ENCODE measurements at regions not wholly inside any gene's neighbourhood (a gene's known extent, or its start where the extent isn't known, plus 50 kb on each side); places are given as distances from the start of the nearest gene placed in this dataset.
"Not testable (repeated sequence)": the region's sequence is repeated elsewhere in the genome, so short reads cannot be mapped to it uniquely, and the experiment has no call there.

DNA sequence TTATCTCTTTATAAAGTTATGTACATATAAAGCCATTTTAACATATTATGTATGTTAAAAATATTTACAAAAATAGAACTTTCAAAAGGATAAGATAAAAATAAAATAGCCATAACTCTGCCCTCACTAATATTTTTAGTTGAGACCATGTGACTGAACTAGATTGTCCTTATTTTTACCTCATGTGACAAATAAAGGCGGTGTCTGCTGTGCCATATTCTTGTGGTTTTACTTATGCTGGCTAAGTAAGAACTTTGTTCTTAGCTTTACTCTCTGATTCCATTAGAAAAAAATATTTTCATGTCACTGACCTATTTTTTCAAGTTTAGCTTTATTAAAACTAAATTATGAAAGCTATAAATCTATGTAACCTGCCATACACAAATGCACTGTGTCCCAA, 135.6 kb upstream of the TSC22D1 start:
- no peak for DNase-seq (ENCODE audit: low spot score)

DNA sequence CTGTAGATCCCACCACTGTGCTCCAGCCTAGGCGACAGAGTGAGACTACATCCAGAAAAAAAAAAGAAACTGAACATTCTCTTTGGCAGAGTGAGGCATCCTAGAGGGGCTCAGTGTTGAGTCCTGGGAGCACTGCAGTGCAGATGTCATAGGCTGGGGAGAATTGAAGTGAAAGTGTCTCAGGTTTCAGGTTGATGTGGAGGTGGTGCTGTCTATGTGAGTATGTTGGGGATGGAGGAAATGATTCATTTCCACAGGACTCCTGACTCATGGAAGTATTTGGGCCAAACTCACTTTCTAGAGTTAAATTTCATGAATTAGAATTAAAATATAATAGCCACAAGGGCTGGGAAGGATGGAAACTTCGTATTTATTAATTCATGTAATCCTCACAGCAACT, 134.4 kb upstream of the TSC22D1 start:
- DNase-seq (ENCODE audit: low spot score), result no peak

DNA sequence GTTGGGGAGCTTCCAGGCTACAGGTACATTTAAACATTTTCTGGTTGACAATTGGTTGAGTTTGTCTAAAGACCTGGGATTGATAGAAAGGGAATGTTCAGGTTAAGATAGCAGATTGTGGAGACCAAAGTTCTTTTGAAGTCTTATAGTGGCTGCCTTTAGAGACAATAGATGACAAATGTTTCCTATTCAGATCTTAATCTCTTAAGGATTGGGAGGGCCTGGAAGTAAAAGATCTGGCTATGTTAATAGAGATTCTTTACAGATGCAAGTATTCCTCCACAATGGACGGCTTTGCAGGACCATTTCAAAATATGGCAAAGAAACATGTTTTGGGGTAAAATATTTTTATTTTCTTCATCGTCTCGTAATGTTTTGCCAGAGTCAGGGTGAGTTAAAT, 128.7 kb upstream of the TSC22D1 start:
- not testable (repeated sequence) for DNase-seq (ENCODE audit: low spot score)

DNA sequence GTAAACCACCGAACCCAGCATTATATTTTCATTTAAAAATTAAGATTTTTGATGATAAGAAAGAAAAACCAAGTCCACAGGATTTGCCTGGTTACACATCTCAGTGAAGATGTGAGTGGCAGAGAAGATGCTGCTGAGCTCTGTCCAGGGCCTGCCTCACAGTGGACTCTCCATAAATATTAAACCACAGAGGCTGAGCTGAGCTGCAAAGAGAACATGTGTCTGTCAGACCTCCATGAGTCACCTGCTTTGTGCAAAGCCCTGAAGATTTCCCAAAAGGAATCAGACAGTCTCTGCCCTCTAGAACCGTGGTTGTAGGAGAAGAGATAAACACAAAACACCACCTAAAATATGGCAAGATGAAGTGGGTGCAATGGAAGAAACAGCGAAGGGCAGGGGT, 127.2 kb upstream of the TSC22D1 start:
- DNase-seq (ENCODE audit: low spot score), result no peak

DNA sequence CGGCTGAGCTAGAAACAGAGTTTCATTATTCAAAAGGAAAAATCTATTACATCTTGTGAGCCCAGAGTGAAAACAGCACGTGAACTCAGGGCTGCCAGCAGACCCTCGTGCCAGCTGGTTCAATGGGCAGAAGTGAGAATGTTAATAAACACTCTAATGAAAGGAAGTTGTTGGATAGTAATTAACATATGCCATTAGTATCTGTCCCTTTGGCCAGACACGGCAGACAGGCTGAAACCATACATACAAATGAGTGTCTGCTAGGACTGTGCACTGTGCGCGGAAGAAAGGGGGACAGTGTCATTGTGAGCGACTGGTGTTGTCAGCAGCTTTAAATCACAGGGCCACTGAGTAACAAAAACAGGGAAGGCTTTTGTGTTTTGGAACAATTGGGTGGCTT, 121.9 kb upstream of the TSC22D1 start:
- no peak for DNase-seq (ENCODE audit: low spot score)

DNA sequence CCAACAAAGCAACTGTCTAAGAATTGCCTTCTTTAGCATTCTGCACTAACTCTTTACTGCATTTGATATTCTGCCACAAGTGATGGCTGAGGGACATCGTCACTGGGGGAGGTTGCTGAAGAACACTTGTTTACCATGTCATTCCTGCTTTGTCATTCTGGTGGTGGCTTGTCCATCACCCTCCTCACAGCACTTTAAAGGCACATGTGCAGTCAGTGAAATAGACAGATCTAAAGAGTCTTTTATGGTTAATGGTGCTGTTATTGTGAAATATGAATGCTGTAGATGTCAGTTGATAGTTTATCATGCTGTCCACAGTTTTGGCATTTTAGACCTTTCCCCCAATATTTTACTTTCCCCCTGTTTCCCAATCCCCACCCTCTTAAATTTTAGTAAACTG, 120.9 kb upstream of the TSC22D1 start:
- DNase-seq (ENCODE audit: low spot score), result no peak

DNA sequence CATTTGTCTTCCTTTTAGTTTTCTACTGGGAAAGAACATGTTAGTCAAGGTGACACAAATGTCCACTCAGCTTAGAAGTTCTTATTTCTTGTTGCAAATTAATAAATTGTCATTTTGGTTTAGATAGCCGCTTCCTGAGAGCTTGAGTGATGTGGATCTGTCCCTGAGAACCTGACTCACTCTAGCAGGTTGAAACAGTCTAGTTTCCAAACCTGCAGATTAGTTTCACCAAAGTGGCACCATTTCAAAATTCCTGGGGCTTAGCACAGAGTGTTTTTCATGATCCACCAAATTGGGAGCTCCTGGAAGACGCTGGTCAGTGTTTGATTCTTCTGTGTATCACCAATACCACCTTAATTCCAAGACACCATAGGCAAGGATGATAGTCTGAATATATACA, 119.4 kb upstream of the TSC22D1 start:
- DNase-seq (ENCODE audit: low spot score), result no peak

DNA sequence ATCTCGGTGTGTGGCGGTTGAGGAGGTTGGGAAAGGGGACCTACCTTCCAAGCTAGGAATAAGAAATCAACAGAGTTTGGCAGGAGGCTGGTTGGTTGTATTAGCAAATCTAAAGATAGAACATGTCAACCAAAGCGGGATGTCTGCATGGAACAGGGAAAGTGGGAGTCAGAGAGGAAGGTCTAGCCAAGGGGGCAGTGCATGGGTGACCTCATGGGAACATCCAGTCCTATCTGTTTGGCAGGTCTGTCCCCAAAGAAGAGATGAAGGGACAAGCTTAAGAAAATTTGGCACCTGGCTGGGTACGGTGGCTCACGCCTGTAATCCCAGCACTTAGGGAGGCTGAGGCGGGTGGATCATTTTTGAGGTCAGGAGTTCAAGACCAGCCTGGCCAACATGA, 118.7 kb upstream of the TSC22D1 start:
- no peak for DNase-seq (ENCODE audit: low spot score)

DNA sequence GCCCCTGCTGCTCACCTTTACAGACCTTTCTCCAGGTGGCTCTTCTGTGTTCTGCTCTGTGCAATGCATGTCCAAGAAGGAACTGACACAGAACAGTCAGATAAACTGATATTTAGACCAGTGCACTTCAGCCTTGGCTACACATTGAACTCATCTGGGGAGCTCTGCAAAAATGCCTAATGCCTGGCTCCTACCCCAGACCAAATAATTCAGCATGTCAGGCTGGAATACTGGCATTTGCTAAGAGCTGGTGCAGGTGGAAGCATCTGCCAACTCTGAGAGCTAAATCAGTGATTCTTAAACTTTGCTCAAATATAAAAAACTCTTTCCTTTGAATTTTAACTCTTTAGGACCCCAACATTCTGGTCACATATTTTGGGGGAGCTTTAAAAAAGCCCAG, 118.2 kb upstream of the TSC22D1 start:
- DNase-seq (ENCODE audit: low spot score), result no peak

DNA sequence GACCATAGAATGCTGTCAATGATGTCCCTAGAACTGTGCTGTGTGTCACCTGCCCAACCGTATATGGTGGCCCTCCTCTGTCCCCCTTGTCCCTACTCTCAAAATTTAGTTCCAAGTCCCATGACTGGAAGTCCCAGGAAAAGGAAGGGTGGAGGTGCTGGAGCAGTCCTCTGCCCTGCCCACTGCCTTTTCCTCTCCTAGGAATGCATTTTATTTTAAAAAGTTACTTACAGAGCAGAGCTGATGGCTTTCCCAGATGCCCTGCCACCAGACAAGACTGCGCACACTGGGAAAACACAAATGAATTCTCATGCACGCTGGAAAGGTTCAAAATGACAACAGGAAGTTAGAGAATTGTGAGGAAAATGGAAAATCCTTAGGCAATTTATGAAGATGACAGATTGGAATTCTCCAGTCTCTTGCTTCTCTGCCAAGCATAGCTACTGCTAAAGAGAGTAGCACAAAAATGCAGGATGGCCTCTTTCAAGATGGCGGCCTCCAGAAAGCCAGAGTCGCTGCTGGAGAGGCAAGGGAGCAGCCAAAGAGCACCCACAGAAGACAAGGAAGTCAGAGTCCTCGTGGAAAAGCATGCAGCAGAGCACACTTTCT, 117.1 kb upstream of the TSC22D1 start:
- DNase-seq (ENCODE audit: low spot score), result no peak

DNA sequence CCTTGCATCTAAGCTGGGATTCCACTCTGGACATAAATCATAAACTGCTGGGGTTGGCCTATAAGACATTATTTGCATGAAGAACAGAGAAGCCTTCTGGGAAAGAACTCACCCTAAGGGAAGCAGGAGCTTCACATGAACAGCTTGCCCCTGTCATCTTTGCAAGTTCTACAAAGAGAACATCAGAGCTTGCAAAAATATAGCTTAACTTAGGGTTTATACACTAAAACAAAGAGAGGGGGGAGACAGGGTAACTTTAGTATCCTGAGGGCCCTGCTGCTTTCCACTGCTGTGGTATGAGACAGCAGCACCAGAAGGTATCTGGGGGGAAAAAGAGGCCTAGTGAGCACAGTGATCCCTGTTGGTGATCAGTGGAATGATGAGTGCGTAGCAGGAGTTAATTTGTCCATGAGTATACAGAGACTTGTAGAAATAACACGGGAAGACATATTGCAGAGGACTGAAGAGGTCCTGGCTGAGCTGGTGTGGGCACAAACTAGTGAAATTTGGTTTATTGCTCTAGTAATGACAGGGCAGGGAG, 116.1 kb upstream of the TSC22D1 start:
- DNase-seq (ENCODE audit: low spot score), result no peak

DNA sequence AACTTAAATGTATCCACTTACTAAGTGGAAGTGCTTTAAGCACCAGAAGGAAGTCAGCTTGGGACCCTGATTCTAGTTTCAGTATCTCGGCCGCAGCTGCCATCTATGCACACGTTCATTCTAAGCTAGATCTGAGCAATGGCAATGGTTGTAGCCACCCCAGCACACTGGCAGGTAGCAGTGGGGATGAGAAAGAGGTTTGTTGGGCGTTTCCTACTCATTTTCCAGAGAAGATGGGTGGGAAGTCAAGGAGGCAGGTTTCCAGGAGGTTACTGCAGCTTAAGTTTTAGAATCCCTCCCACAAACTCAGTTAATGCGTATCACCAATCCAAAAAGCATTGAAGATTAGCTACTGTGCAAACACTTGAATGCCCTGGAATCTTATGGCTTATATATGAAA, 114.2 kb upstream of the TSC22D1 start:
- DNase-seq (ENCODE audit: low spot score), result no peak

DNA sequence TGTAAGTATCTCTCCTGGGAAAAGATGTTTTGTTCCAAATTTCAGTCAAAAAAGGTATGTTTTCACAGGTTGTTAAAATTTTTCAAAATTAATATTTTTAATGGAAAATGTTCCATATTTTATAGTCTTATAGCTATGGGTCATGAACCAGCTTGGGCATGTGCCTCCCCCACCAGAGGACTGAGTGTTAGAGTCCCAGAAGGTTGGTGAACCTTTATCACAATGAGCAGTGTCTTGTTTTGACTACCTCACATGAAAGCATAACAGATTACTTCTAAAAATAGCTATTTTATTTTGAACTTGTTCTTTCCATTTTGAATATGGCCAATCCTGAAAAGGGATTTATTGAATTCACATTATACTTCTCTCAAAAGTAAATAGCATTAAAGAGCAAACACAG, 112.5 kb upstream of the TSC22D1 start:
- DNase-seq (ENCODE audit: low spot score), result no peak

DNA sequence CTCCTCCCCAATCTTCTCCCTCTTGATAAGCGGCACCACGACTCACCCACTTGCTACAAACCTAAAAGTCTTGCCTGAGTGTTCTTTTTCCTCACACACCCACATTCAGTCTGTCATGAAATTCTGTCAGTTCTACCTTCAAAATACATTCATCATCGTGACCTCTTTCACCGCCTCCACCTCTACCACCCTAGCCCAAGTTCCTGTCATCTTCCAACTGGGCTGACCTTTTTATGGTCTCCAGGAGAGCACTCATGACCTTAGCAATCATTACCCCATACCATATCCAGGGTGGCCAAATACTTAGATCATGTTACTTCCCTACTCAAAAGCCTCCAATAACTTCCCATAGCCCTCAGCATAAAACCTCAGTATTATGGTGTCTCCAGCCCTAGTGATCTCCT, 110.4 kb upstream of the TSC22D1 start:
- DNase-seq (ENCODE audit: low spot score), result no peak

DNA sequence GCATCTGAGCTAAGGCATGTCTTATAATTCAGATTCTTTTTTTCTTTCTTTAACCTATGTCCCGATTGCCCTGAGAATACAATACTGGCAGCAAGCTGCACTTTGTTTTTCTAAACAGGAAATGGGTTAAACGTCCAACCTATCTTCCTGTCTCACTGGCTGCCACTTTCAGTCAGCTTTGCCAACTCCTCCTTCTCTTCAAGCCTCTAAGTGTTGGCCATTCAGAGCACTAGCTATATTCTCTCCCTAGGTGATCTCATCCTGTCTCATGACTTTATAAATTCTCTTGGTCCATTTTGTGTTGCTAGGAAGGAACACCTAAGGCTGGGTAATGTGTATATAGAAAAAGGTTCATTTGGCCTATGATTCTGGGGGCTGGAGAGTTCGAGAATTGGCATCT, 109.5 kb upstream of the TSC22D1 start:
- no peak for DNase-seq (ENCODE audit: low spot score)

DNA sequence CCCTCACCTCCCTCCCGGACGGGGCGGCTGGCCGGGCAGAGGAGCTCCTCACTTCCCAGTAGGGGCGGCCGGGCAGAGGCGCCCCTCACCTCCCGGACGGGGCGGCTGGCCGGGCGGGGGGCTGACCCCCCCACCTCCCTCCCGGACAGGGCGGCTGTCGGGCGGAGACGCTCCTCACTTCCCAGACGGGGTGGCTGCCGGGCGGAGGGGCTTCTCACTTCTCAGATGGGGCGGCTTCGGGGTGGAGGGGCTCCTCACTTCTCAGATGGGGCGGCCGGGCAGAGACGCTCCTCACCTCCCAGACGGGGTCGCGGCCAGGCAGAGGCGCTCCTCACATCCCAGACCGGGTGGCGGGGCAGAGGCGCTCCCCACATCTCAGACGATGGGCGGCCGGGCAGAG, 106.3 kb upstream of the TSC22D1 start:
- DNase-seq (ENCODE audit: low spot score), result not testable (repeated sequence)

DNA sequence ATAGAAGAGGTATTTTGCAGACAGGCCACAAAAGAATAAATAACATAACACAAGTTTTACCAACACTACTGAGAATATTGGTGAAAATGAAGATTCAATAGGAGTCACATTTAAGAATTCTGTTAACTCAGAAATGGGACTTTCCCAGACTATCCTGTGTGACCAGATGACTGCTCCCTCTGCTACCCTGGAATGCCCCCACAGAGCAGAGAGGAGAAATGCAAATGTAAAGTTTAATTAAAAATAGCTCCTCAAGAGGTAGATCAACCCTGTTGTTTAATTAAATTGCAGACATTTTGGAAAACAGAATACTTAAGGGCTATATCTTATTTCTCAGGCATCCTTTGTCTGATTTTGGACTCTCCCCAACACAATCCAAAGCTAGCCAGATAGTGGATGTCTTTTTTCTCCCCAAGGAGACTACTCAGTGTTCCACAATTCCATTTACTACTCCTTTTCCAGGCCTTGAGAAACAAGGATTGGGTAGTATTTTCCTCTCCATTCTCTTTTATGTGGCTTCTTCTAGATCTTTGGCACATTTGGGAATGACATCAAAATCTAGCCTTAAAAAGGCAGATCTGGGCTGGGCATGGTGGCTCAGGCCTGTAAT, 104.7 kb upstream of the TSC22D1 start:
- DNase-seq (ENCODE audit: low spot score), result no peak

DNA sequence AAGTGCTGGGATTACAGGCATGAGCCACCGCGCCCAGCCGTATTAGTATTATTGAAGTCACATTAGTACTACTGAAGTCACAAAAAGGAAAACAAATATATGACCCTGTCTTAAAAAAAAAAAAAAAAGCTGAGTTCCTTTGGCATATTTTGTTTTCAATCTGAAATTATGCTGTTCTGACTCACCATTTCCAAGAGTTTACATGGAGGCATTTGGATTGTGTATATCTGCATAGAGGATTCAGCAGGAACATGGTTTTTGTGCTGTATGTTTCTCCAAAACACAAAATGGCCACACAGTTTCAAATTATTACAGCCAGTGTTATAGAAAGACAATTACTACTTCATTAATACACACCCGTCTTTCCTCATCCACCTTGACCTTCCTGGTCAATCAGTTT, 103.5 kb upstream of the TSC22D1 start:
- DNase-seq (ENCODE audit: low spot score), result no peak

DNA sequence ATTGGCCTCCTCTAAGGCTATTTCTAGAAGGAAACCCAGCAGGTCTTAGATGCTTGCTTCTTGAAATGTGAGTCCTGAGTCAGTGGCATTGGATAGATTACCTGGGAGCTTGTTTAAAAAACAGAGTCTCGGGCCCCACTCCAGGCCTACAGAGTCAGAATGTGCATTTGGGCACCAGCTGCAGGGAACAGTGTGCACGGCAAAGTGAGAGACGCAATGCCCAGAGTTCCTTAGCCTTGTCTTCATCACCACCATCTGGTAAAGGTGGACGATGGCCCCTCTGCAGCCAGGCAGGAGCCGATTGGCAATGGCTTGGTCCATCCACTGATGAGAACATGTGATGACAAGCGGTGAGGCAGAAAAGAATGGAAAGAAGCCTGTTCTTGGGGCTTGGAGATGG, 102.1 kb upstream of the TSC22D1 start:
- no peak for DNase-seq (ENCODE audit: low spot score)

DNA sequence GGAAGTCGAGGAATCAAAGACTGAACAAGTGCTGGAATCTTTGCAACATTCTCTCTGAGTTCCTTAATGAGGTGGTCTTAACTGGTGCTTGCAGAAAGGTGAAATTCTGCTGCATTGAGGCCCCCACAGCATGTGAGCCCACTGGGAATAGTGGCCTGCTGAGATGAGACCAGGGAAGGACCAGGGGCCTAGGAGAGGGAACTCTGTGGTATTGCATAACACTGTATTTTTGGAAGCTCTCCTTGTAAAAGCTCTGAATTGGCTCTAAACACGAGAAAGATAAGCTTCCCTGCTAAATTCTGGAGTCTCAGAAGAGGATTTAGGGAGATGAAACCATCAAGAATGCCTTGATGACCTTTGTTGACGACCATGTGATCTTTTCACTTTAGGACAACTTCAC, 100.4 kb upstream of the TSC22D1 start:
- DNase-seq (ENCODE audit: low spot score), result no peak

DNA sequence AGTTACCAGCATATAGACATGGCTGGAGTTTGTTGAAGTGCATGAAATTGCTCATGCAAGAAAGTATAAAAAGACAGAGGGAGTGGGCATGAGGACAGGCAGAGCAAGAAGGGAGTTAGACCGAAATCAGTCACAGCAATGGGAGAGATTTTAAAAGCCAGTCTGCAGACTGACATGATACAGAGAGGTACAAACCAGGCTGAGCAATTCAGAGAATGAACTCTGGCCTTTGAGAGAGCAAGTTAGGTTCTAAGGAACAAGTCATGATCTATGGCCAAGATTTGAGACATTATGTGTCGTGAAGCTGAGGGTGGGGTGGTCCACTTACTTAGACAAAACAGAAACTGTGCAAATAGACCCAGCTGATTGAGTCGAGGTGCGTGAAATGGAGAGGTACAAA, 93.4 kb upstream of the TSC22D1 start:
- no peak for DNase-seq (ENCODE audit: low spot score)

DNA sequence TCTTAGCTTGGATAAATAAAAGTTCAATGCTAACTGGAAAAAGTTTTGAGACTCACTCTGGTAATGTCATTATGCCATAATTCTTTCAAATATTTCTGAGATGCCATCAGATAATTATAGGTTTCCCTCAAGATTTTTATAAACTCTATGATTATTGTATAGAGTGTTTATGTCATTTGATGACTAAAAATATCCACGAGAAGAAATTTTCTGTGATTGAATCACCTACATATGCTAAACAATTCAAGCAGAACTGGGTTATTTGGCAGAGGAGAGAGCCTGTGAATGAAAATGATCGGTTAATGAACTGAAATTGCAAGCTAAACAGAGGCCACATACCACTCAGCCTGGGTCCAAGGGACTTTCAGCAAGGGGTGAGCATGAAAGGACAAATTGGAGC, 92.6 kb upstream of the TSC22D1 start:
- no peak for DNase-seq (ENCODE audit: low spot score)

DNA sequence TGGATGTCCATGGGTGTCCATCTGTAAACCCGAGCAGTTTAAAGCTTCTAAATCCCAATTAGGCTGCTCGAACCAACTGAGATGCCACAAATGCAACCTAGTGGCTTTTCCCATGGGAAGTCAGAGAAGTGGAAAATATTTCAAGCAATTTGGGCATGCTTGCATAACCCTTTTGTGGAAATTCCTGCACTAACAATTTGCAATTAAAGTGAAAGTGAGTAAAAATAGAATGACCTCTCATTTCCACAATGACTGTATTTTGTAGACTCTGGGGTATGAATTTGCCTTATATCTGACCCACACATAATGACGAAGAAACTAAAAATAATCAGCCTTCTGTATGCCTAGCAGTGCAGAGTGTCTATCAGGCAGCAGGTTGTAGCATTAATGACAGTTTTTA, 91.8 kb upstream of the TSC22D1 start:
- no peak for DNase-seq (ENCODE audit: low spot score)

DNA sequence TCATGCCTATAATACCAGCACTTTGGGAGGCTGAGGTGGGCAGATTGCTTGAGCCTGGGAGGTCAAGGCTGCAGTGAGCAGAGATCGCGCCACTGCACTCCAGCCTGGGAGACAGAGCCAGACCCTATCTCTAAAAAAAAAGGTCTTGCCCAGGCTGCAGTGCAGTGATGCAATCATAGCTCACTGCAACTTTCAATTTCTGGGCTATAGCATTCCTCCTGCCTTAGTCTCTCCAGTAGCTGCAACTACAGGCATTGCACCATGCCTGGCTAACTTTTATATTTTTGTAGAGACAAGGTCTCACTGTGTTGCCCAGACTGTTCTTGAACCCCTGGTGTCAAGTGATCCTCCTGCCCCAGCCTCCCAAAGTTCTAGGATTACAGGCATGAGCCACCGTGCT, 90.4 kb upstream of the TSC22D1 start:
- DNase-seq (ENCODE audit: low spot score), result not testable (repeated sequence)

Data from mucosa of gallbladder (tissue), 1 donor.